ENCODE measurements at regions not wholly inside any gene's neighbourhood (a gene's known extent, or its start where the extent isn't known, plus 50 kb on each side); places are given as distances from the start of the nearest gene placed in this dataset.

GRCh38 chr14:89030921-89031320 is 206.5 kb downstream of the TTC8 start:
- 80 to 92% methylated on average over 3 of the region's 3 CpGs for WGBS, 2 donors
- intact Hi-C loops (cut with DNase I; ENCODE audit: low total_unique reads): no loop called here
- DNase-seq (ENCODE audit: low spot score in 2 of 2): no peak
- H3K4me3 ChIP-seq (ENCODE audit: low read depth, poor library complexity, severe bottlenecking): no peak overlapping the region
- TF ChIP-seq CTCF (IDR thresholded peaks at IDR 0.05): no peak
- no peak for TF ChIP-seq POLR2A (IDR thresholded peaks at IDR 0.05)

GRCh38 chr14:89032086-89032649 is 207.7 kb downstream of the TTC8 start:
- no peak overlapping the region for H3K4me3 ChIP-seq (ENCODE audit: low read depth, poor library complexity, severe bottlenecking)
- 82 to 83% methylated on average over 8 of the region's 8 CpGs for WGBS, 2 donors
- intact Hi-C loops (cut with DNase I; ENCODE audit: low total_unique reads): no loop called here
- no peak for DNase-seq (ENCODE audit: low spot score in 2 of 2)
- TF ChIP-seq POLR2A (IDR thresholded peaks at IDR 0.05): no peak
- no peak for TF ChIP-seq CTCF (IDR thresholded peaks at IDR 0.05)

GRCh38 chr14:89033756-89034155 is 209.3 kb downstream of the TTC8 start:
- WGBS, 2 donors: 89 to 90% methylated on average over 6 of the region's 6 CpGs
- no peak for TF ChIP-seq POLR2A (IDR thresholded peaks at IDR 0.05)
- TF ChIP-seq CTCF (IDR thresholded peaks at IDR 0.05): no peak
- no peak for DNase-seq (ENCODE audit: low spot score in 2 of 2)
- H3K4me3 ChIP-seq (ENCODE audit: low read depth, poor library complexity, severe bottlenecking): no peak overlapping the region
- intact Hi-C loops (cut with DNase I; ENCODE audit: low total_unique reads): no loop called here

GRCh38 chr14:89036371-89036770 is 211.9 kb downstream of the TTC8 start:
- no peak for DNase-seq (ENCODE audit: low spot score in 2 of 2)
- intact Hi-C loops (cut with DNase I; ENCODE audit: low total_unique reads): no loop called here
- no peak overlapping the region for H3K4me3 ChIP-seq (ENCODE audit: low read depth, poor library complexity, severe bottlenecking)
- WGBS, 2 donors: 87 to 94% methylated on average over 3 of the region's 3 CpGs
- TF ChIP-seq CTCF (IDR thresholded peaks at IDR 0.05) (no peak), POLR2A (IDR thresholded peaks at IDR 0.05) (no peak)

GRCh38 chr14:89037065-89037464 is 212.6 kb downstream of the TTC8 start:
- 97 to 99% methylated on average over 3 of the region's 3 CpGs for WGBS, 2 donors
- DNase-seq (ENCODE audit: low spot score in 2 of 2): no peak
- intact Hi-C loops (cut with DNase I; ENCODE audit: low total_unique reads): no loop called here
- no peak for TF ChIP-seq POLR2A (IDR thresholded peaks at IDR 0.05)
- TF ChIP-seq CTCF (IDR thresholded peaks at IDR 0.05): no peak
- no peak overlapping the region for H3K4me3 ChIP-seq (ENCODE audit: low read depth, poor library complexity, severe bottlenecking)

- no peak for DNase-seq (ENCODE audit: low spot score in 2 of 2)
- WGBS, 2 donors: 32 to 36% methylated on average over 6 of the region's 6 CpGs
- no peak overlapping the region for H3K4me3 ChIP-seq (ENCODE audit: low read depth, poor library complexity, severe bottlenecking)
- intact Hi-C loops (cut with DNase I; ENCODE audit: low total_unique reads): loop anchor here (5.0 kb wide), 1 partner anchor 727 kb away; no protein-coding TSS in a partner anchor
- no peak for TF ChIP-seq POLR2A (IDR thresholded peaks at IDR 0.05)
- TF ChIP-seq CTCF (IDR thresholded peaks at IDR 0.05): no peak
Measured at GRCh38 chr14:89040080-89040459, 215.6 kb downstream of the TTC8 start.
